ENCODE measurements at regions not wholly inside any gene's neighbourhood (a gene's known extent, or its start where the extent isn't known, plus 50 kb on each side); places are given as distances from the start of the nearest gene placed in this dataset.

- no peaks in the 10 kb centered on the region for H3K9me3 ChIP-seq (ENCODE audit: control insufficient read depth in 3 of 3, low read length in 3 of 3)
- no peak overlapping the region for H3K27ac ChIP-seq (ENCODE audit: low read depth, low read length)
- H3K9ac ChIP-seq (ENCODE audit: low read depth in 1 of 3, low read length in 3 of 3) = no peak overlapping the region
- H3K4me3 ChIP-seq (ENCODE audit: low read length in 3 of 3) = no peak overlapping the region
- no peaks in the 10 kb centered on the region for H3K27me3 ChIP-seq (ENCODE audit: control insufficient read depth in 3 of 3, insufficient read depth in 3 of 3, low read length in 3 of 3)
- no peaks in the 10 kb centered on the region for H3K4me1 ChIP-seq (ENCODE audit: control insufficient read depth in 3 of 3, insufficient read depth in 3 of 3, low read length in 3 of 3)
- no peaks in the 10 kb centered on the region for H3K36me3 ChIP-seq (ENCODE audit: control insufficient read depth in 3 of 3, insufficient read depth in 3 of 3, low read length in 3 of 3)
These were observed 270.9 kb upstream of the FIGN start for GRCh38 chr2:164006704-164007103.

DNA sequence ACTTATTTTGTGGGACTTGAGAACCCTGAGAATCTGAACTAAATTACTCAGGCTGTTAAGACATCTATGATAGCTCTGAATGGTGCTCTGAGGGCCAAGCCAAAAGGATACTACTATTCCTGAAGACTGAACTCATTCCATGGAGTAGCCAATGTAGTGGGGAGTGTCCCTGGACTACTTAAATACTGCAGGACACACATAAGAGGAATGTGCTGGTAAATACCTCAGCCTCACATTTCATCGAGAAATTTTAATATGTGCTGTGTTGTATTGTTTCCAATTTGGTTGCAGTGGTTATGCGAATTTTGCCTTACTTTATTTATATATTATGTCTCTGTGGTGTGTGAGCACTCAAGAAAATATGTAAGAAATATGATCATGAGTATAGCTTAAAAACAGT is 264.4 kb upstream of the FIGN start:
- Histone ChIP-seq H3K27ac (ENCODE audit: low read depth, low read length) (no peak overlapping the region), H3K27me3 (ENCODE audit: control insufficient read depth in 3 of 3, insufficient read depth in 3 of 3, low read length in 3 of 3) (no peaks in the 10 kb centered on the region), H3K4me3 (ENCODE audit: low read length in 3 of 3) (no peak overlapping the region), H3K9ac (ENCODE audit: low read depth in 1 of 3, low read length in 3 of 3) (no peak overlapping the region), H3K4me1 (ENCODE audit: control insufficient read depth in 3 of 3, insufficient read depth in 3 of 3, low read length in 3 of 3) (no peaks in the 10 kb centered on the region), H3K36me3 (ENCODE audit: control insufficient read depth in 3 of 3, insufficient read depth in 3 of 3, low read length in 3 of 3) (no peaks in the 10 kb centered on the region), H3K9me3 (ENCODE audit: control insufficient read depth in 3 of 3, low read length in 3 of 3) (no peaks in the 10 kb centered on the region)

DNA sequence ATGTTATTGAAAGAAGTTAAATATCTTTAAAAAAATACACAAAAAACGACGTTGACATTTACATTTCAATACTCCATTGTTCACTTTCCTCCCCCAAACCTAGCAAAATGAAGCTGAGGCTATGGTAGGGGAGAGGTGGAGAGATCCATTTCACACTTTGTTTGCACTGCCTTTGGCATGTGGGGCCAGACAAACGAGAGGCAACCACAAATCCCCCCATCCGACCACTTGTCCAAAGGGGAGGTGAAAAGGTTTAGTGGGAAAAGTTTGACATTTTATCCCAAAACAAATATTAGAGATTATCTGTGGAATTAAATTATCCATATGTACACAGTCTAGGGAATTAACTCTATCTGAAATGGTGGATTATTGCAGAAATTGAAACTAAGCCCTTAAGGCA is 261.7 kb upstream of the FIGN start:
- Histone ChIP-seq H3K27ac (ENCODE audit: low read depth, low read length) (no peak overlapping the region), H3K9ac (ENCODE audit: low read depth in 1 of 3, low read length in 3 of 3) (no peak overlapping the region), H3K36me3 (ENCODE audit: control insufficient read depth in 3 of 3, insufficient read depth in 3 of 3, low read length in 3 of 3) (no peaks in the 10 kb centered on the region), H3K27me3 (ENCODE audit: control insufficient read depth in 3 of 3, insufficient read depth in 3 of 3, low read length in 3 of 3) (no peaks in the 10 kb centered on the region), H3K4me3 (ENCODE audit: low read length in 3 of 3) (no peak overlapping the region), H3K4me1 (ENCODE audit: control insufficient read depth in 3 of 3, insufficient read depth in 3 of 3, low read length in 3 of 3) (no peaks in the 10 kb centered on the region), H3K9me3 (ENCODE audit: control insufficient read depth in 3 of 3, low read length in 3 of 3) (no peaks in the 10 kb centered on the region)

- no peaks in the 10 kb centered on the region for H3K9me3 ChIP-seq (ENCODE audit: control insufficient read depth in 3 of 3, low read length in 3 of 3)
- H3K4me1 ChIP-seq (ENCODE audit: control insufficient read depth in 3 of 3, insufficient read depth in 3 of 3, low read length in 3 of 3) = no peaks in the 10 kb centered on the region
- no peaks in the 10 kb centered on the region for H3K27me3 ChIP-seq (ENCODE audit: control insufficient read depth in 3 of 3, insufficient read depth in 3 of 3, low read length in 3 of 3)
- no peak overlapping the region for H3K9ac ChIP-seq (ENCODE audit: low read depth in 1 of 3, low read length in 3 of 3)
- no peak overlapping the region for H3K27ac ChIP-seq (ENCODE audit: low read depth, low read length)
- no peaks in the 10 kb centered on the region for H3K36me3 ChIP-seq (ENCODE audit: control insufficient read depth in 3 of 3, insufficient read depth in 3 of 3, low read length in 3 of 3)
- no peak overlapping the region for H3K4me3 ChIP-seq (ENCODE audit: low read length in 3 of 3)
These were observed 254.7 kb upstream of the FIGN start for GRCh38 chr2:163990541-163990940.

DNA sequence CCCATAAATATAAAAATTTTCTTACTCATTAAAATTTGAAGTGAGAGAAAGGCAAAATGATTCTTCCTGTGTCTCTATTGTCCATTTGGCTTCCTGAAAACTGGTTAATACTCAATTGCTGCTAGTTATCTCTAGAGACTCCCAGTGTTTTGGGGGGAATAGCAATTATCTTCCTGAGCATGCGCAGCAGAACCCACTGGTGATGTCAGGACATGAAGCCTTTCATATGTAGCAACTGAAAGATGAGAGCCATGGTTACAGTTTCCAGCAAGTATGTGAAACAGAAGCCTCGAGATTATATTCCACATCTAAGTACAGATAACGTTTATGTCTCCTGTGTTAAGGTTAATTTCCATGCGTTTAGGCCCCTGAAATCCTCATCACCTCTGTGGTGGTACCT is 254.3 kb upstream of the FIGN start:
- no peaks in the 10 kb centered on the region for H3K27me3 ChIP-seq (ENCODE audit: control insufficient read depth in 3 of 3, insufficient read depth in 3 of 3, low read length in 3 of 3)
- no peaks in the 10 kb centered on the region for H3K4me1 ChIP-seq (ENCODE audit: control insufficient read depth in 3 of 3, insufficient read depth in 3 of 3, low read length in 3 of 3)
- no peaks in the 10 kb centered on the region for H3K9me3 ChIP-seq (ENCODE audit: control insufficient read depth in 3 of 3, low read length in 3 of 3)
- H3K9ac ChIP-seq (ENCODE audit: low read depth in 1 of 3, low read length in 3 of 3) = no peak overlapping the region
- H3K4me3 ChIP-seq (ENCODE audit: low read length in 3 of 3) = no peak overlapping the region
- H3K36me3 ChIP-seq (ENCODE audit: control insufficient read depth in 3 of 3, insufficient read depth in 3 of 3, low read length in 3 of 3) = no peaks in the 10 kb centered on the region
- no peak overlapping the region for H3K27ac ChIP-seq (ENCODE audit: low read depth, low read length)

DNA sequence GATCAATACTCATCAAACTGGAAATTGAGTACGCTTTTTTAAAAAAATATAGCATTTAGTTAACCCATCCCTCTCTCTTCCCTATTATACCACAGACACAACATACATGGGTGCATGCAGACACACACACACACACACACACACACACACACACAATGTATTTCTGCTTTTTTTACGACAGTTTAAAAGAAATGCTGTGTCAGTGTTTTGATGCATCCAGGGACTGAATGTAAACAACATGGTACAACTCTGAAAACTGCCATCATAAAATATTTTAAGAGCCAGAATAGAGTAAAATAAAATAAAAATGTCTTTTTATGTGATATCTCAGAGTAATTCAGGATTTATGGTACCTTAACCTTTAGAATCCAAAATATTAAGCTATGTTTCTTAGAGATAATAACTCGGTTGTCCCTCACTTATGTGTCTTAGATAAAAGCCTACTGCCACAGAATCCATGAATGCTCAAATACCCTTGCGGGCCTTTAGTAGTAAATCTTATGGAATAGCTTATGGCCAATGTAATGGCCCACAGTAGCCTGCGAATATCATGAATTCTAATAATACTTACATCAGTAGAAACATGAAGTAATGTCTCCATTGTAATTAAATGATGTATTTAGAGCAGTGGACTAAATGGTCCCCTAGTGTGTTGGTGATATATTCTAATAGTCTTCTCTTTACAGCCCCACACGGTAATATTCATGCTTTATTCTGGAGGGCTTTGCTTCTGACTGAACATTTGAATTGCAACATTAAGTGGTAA is 251.6 kb upstream of the FIGN start:
- Histone ChIP-seq H3K4me1 (ENCODE audit: control insufficient read depth in 3 of 3, insufficient read depth in 3 of 3, low read length in 3 of 3) (no peaks in the 10 kb centered on the region), H3K27me3 (ENCODE audit: control insufficient read depth in 3 of 3, insufficient read depth in 3 of 3, low read length in 3 of 3) (no peaks in the 10 kb centered on the region)

GRCh38 chr2:163984986-163985385 is 249.2 kb upstream of the FIGN start:
- H3K27me3 ChIP-seq (ENCODE audit: control insufficient read depth in 3 of 3, insufficient read depth in 3 of 3, low read length in 3 of 3) = no peaks in the 10 kb centered on the region
- no peaks in the 10 kb centered on the region for H3K4me1 ChIP-seq (ENCODE audit: control insufficient read depth in 3 of 3, insufficient read depth in 3 of 3, low read length in 3 of 3)
- no peaks in the 10 kb centered on the region for H3K36me3 ChIP-seq (ENCODE audit: control insufficient read depth in 3 of 3, insufficient read depth in 3 of 3, low read length in 3 of 3)
- H3K27ac ChIP-seq (ENCODE audit: low read depth, low read length) = no peak overlapping the region
- no peaks in the 10 kb centered on the region for H3K9me3 ChIP-seq (ENCODE audit: control insufficient read depth in 3 of 3, low read length in 3 of 3)
- no peak overlapping the region for H3K4me3 ChIP-seq (ENCODE audit: low read length in 3 of 3)
- H3K9ac ChIP-seq (ENCODE audit: low read depth in 1 of 3, low read length in 3 of 3) = no peak overlapping the region

More for the DNA sequence above, 251.6 kb upstream of the FIGN start:
- no peaks in the 10 kb centered on the region for H3K36me3 ChIP-seq (ENCODE audit: control insufficient read depth in 3 of 3, insufficient read depth in 3 of 3, low read length in 3 of 3)
- no peaks in the 10 kb centered on the region for H3K9me3 ChIP-seq (ENCODE audit: control insufficient read depth in 3 of 3, low read length in 3 of 3)
- H3K4me3 ChIP-seq (ENCODE audit: low read length in 3 of 3) = no peak overlapping the region
- no peak overlapping the region for H3K9ac ChIP-seq (ENCODE audit: low read depth in 1 of 3, low read length in 3 of 3)
- H3K27ac ChIP-seq (ENCODE audit: low read depth, low read length) = no peak overlapping the region

DNA sequence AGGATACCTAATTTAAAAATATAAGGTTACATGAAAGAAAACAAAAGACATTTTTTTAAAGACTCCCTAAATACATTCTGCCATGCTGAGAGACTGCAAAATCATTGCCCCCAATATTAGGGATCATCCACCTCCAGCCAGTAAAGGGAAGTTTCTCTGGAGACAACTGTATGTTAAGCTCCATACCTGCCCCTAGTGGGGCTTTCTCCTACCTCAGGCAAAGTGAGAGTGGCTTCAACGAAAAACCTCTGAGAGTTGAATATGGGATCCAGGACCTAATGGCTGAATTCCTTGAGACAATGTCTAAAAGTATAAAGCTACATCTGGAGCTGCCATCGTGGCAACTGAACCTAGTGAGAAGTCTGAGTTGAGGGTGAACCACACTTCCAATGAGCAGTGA is 248.1 kb upstream of the FIGN start:
- H3K36me3 ChIP-seq (ENCODE audit: control insufficient read depth in 3 of 3, insufficient read depth in 3 of 3, low read length in 3 of 3) = no peaks in the 10 kb centered on the region
- H3K27me3 ChIP-seq (ENCODE audit: control insufficient read depth in 3 of 3, insufficient read depth in 3 of 3, low read length in 3 of 3) = no peaks in the 10 kb centered on the region
- H3K9ac ChIP-seq (ENCODE audit: low read depth in 1 of 3, low read length in 3 of 3) = no peak overlapping the region
- H3K4me3 ChIP-seq (ENCODE audit: low read length in 3 of 3) = no peak overlapping the region
- no peaks in the 10 kb centered on the region for H3K4me1 ChIP-seq (ENCODE audit: control insufficient read depth in 3 of 3, insufficient read depth in 3 of 3, low read length in 3 of 3)
- H3K27ac ChIP-seq (ENCODE audit: low read depth, low read length) = no peak overlapping the region
- H3K9me3 ChIP-seq (ENCODE audit: control insufficient read depth in 3 of 3, low read length in 3 of 3) = no peaks in the 10 kb centered on the region

DNA sequence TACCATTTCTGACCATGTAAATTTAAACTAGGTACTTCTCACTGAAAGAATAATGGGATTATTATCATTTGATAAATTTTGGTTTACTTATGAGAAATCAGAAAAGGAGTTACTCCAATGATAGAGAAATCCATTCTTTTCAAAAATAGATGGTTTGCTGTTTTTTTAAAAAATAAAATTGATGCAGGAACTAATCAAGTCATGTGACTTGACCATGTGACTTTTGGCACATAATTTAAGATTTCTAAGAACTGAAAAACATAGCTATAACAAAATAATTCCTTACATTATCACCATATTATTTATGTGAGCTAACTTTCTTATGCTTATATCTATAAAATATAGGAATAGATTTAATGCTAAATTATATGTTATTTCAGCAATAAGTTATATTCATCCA is 247.1 kb upstream of the FIGN start:
- no peaks in the 10 kb centered on the region for H3K27me3 ChIP-seq (ENCODE audit: control insufficient read depth in 3 of 3, insufficient read depth in 3 of 3, low read length in 3 of 3)
- H3K4me3 ChIP-seq (ENCODE audit: low read length in 3 of 3) = no peak overlapping the region
- H3K36me3 ChIP-seq (ENCODE audit: control insufficient read depth in 3 of 3, insufficient read depth in 3 of 3, low read length in 3 of 3) = no peaks in the 10 kb centered on the region
- H3K9me3 ChIP-seq (ENCODE audit: control insufficient read depth in 3 of 3, low read length in 3 of 3) = no peaks in the 10 kb centered on the region
- H3K4me1 ChIP-seq (ENCODE audit: control insufficient read depth in 3 of 3, insufficient read depth in 3 of 3, low read length in 3 of 3) = no peaks in the 10 kb centered on the region
- H3K27ac ChIP-seq (ENCODE audit: low read depth, low read length) = no peak overlapping the region
- H3K9ac ChIP-seq (ENCODE audit: low read depth in 1 of 3, low read length in 3 of 3) = no peak overlapping the region

GRCh38 chr2:163974766-163975165 is 239.0 kb upstream of the FIGN start:
- H3K4me3 ChIP-seq (ENCODE audit: low read length in 3 of 3) = no peak overlapping the region
- H3K9me3 ChIP-seq (ENCODE audit: control insufficient read depth in 3 of 3, low read length in 3 of 3) = no peaks in the 10 kb centered on the region
- no peak overlapping the region for H3K9ac ChIP-seq (ENCODE audit: low read depth in 1 of 3, low read length in 3 of 3)
- H3K27ac ChIP-seq (ENCODE audit: low read depth, low read length) = no peak overlapping the region
- no peaks in the 10 kb centered on the region for H3K27me3 ChIP-seq (ENCODE audit: control insufficient read depth in 3 of 3, insufficient read depth in 3 of 3, low read length in 3 of 3)
- H3K4me1 ChIP-seq (ENCODE audit: control insufficient read depth in 3 of 3, insufficient read depth in 3 of 3, low read length in 3 of 3) = no peaks in the 10 kb centered on the region
- no peaks in the 10 kb centered on the region for H3K36me3 ChIP-seq (ENCODE audit: control insufficient read depth in 3 of 3, insufficient read depth in 3 of 3, low read length in 3 of 3)

All from skeletal muscle tissue (tissue), 3 donors.